ENCODE measurements at regions not wholly inside any gene's neighbourhood (a gene's known extent, or its start where the extent isn't known, plus 50 kb on each side); places are given as distances from the start of the nearest gene placed in this dataset.

- Histone ChIP-seq H3K9ac (ENCODE audit: low read length) (no peak overlapping the region), H3F3A (ENCODE audit: low read length, unreplicated experiment) (no peaks in the 10 kb centered on the region), H3K4me3 (ENCODE audit: low read length) (no peak overlapping the region), H3K9me3 (ENCODE audit: low read length) (no peaks in the 10 kb centered on the region), H3K4me2 (ENCODE audit: low read length) (no peak overlapping the region), H2AFZ (ENCODE audit: low read length) (no peak overlapping the region), H3K27ac (ENCODE audit: low read length) (no peak overlapping the region), H3K79me2 (ENCODE audit: low read length) (no peaks in the 10 kb centered on the region), H3K36me3 (ENCODE audit: low read depth, low read length) (no peaks in the 10 kb centered on the region), H3K4me1 (ENCODE audit: insufficient read depth, low read length) (no peaks in the 10 kb centered on the region), H3K27me3 (ENCODE audit: low read length) (peaks cover 10% of the 10 kb centered on the region), H3K9me2 (replicated peaks; ENCODE audit: low read length) (no peaks in the 10 kb centered on the region), H4K20me1 (ENCODE audit: low read length) (no peaks in the 10 kb centered on the region)
- CTCF ChIA-PET: no interaction called here
- no peak for DNase-seq
- no peak for ATAC-seq
- TF ChIP-seq EZH2 (IDR thresholded peaks at IDR 0.05; ENCODE audit: low read length, unreplicated experiment): no peak
- no peak for TF ChIP-seq EZH2phosphoT487 (IDR thresholded peaks at IDR 0.05; ENCODE audit: borderline replicate concordance, low read length)
- TF ChIP-seq CTCF (conservative IDR thresholded peaks at IDR 0.05; ENCODE audit: low read depth, low read length): no peak
- POLR2A ChIA-PET (ENCODE audit: unreplicated experiment): no interaction called here
- no TSS peak for BruUV-seq (replicated peaks)
- intact Hi-C loops (cut with micrococcal nuclease): no loop called here
Measured at GRCh38 chr14:39880965-39881364, 448.7 kb upstream of the FBXO33 start.

- no peaks in the 10 kb centered on the region for H3K4me1 ChIP-seq (ENCODE audit: insufficient read depth, low read length)
- POLR2A ChIA-PET (ENCODE audit: unreplicated experiment): no interaction called here
- DNase-seq (no peak), ATAC-seq (no peak)
- H3K9ac ChIP-seq (ENCODE audit: low read length): no peak overlapping the region
- no peaks in the 10 kb centered on the region for H3K79me2 ChIP-seq (ENCODE audit: low read length)
- peaks cover 10% of the 10 kb centered on the region for H3K27me3 ChIP-seq (ENCODE audit: low read length)
- BruUV-seq (replicated peaks): no TSS peak
- TF ChIP-seq EZH2 (IDR thresholded peaks at IDR 0.05; ENCODE audit: low read length, unreplicated experiment): no peak
- TF ChIP-seq EZH2phosphoT487 (IDR thresholded peaks at IDR 0.05; ENCODE audit: borderline replicate concordance, low read length): no peak
- no peak for TF ChIP-seq CTCF (conservative IDR thresholded peaks at IDR 0.05; ENCODE audit: low read depth, low read length)
- H3K4me3 ChIP-seq (ENCODE audit: low read length): no peak overlapping the region
- H3K9me3 ChIP-seq (ENCODE audit: low read length): no peaks in the 10 kb centered on the region
- no peaks in the 10 kb centered on the region for H3K36me3 ChIP-seq (ENCODE audit: low read depth, low read length)
- H2AFZ ChIP-seq (ENCODE audit: low read length): no peak overlapping the region
- intact Hi-C loops (cut with micrococcal nuclease): no loop called here
- CTCF ChIA-PET: no interaction called here
- H3F3A ChIP-seq (ENCODE audit: low read length, unreplicated experiment): no peaks in the 10 kb centered on the region
- no peak overlapping the region for H3K27ac ChIP-seq (ENCODE audit: low read length)
- H3K9me2 ChIP-seq (replicated peaks; ENCODE audit: low read length): no peaks in the 10 kb centered on the region
- no peaks in the 10 kb centered on the region for H4K20me1 ChIP-seq (ENCODE audit: low read length)
- H3K4me2 ChIP-seq (ENCODE audit: low read length): no peak overlapping the region
Measured at GRCh38 chr14:39880106-39880695, 448.0 kb upstream of the FBXO33 start.

DNA sequence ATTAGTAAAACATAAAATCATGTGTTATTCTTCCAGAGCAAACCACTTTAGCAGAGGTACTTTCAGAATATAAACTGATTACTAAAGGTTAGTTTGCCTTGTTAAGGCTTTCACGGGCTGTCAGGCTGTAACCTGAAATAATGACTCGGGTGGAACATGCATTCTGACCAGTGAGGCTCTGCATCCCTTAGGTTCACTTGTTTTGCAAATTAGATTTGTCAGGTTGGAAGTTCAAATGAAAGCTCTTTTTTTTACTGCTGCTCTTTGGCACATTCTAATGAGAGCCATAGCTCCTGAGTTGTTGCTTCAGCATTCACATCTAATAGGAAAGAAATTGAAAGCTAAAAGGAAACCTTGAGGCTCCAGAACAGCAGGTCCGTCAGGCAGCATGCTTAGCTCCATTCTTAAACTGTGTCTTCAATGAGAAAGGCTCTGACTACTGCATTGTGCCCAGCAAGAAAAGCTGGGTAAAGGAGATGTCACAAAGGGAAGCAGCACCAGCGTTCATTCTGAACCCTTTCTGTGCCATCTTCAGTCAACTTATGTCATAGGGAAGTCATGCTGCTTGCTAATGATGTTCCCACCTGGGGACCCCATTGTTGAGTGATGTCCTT is 445.5 kb upstream of the FBXO33 start:
- no peaks in the 10 kb centered on the region for H3K9me3 ChIP-seq (ENCODE audit: low read length)
- no peaks in the 10 kb centered on the region for H3F3A ChIP-seq (ENCODE audit: low read length, unreplicated experiment)
- H3K27me3 ChIP-seq (ENCODE audit: low read length): peaks cover 10% of the 10 kb centered on the region
- no peaks in the 10 kb centered on the region for H3K4me1 ChIP-seq (ENCODE audit: insufficient read depth, low read length)
- BruUV-seq (replicated peaks): no TSS peak
- H3K4me2 ChIP-seq (ENCODE audit: low read length): no peak overlapping the region
- no peaks in the 10 kb centered on the region for H3K79me2 ChIP-seq (ENCODE audit: low read length)
- no peak for ATAC-seq
- no peak overlapping the region for H2AFZ ChIP-seq (ENCODE audit: low read length)
- no peaks in the 10 kb centered on the region for H3K9me2 ChIP-seq (replicated peaks; ENCODE audit: low read length)
- DNase-seq: no peak
- intact Hi-C loops (cut with micrococcal nuclease): no loop called here
- no peaks in the 10 kb centered on the region for H3K36me3 ChIP-seq (ENCODE audit: low read depth, low read length)
- no peak overlapping the region for H3K27ac ChIP-seq (ENCODE audit: low read length)
- POLR2A ChIA-PET (ENCODE audit: unreplicated experiment): no interaction called here
- no peak overlapping the region for H3K4me3 ChIP-seq (ENCODE audit: low read length)
- H4K20me1 ChIP-seq (ENCODE audit: low read length): no peaks in the 10 kb centered on the region
- CTCF ChIA-PET: no interaction called here
- TF ChIP-seq EZH2 (IDR thresholded peaks at IDR 0.05; ENCODE audit: low read length, unreplicated experiment): no peak
- TF ChIP-seq CTCF (conservative IDR thresholded peaks at IDR 0.05; ENCODE audit: low read depth, low read length): no peak
- TF ChIP-seq EZH2phosphoT487 (IDR thresholded peaks at IDR 0.05; ENCODE audit: borderline replicate concordance, low read length): no peak
- H3K9ac ChIP-seq (ENCODE audit: low read length): no peak overlapping the region
